Astrocyte of the cerebellum (primary cell): ENCODE measurements at regions not wholly inside any gene's neighbourhood (a gene's known extent, or its start where the extent isn't known, plus 50 kb on each side); places are given as distances from the start of the nearest gene placed in this dataset.

Experiments used
- DNase-seq: peaks from one replicate; pipeline ENCODE4 v3.0.0-alpha.2; 2011; ENCODE audit warnings: low read depth
- H3K4me3 ChIP-seq: 2 replicates; pipeline ENCODE4 v1.5.1; 2011; ENCODE audit warnings: mild to moderate bottlenecking, low read depth, low read length, moderate library complexity
- CTCF ChIP-seq: IDR thresholded peaks from 2 replicates; pipeline ENCODE4 v1.5.1; 2012; ENCODE audit warnings: low read length, low read depth, moderate library complexity, mild to moderate bottlenecking; ENCODE audit errors: missing control alignments
- in situ Hi-C: cut with HindIII; loops from 2 replicates; pipeline ENCODE4 v1.10.0; 2017; ENCODE audit warnings: low sequenced_read_pairs

- no peak overlapping the region for H3K4me3 ChIP-seq
- in situ Hi-C loops, result no loop called here
- TF ChIP-seq CTCF, result no peak
- DNase-seq, result no peak
Measured at GRCh38 chr1:194273660-194274059, 1087.2 kb upstream of the B3GALT2 start.

GRCh38 chr1:194268839-194269238, 1082.4 kb upstream of the B3GALT2 start:
- no peak overlapping the region for H3K4me3 ChIP-seq
- in situ Hi-C loops, result no loop called here
- no peak for TF ChIP-seq CTCF
- no peak for DNase-seq

- no peak for TF ChIP-seq CTCF
- no peak for DNase-seq
- in situ Hi-C loops, result no loop called here
- H3K4me3 ChIP-seq, result no peak overlapping the region
Measured at GRCh38 chr1:194267021-194267420, 1080.6 kb upstream of the B3GALT2 start.

GRCh38 chr1:194256010-194256409, 1069.6 kb upstream of the B3GALT2 start:
- in situ Hi-C loops, result no loop called here
- H3K4me3 ChIP-seq, result no peak overlapping the region
- DNase-seq, result no peak
- no peak for TF ChIP-seq CTCF

GRCh38 chr1:194252199-194252598, 1065.8 kb upstream of the B3GALT2 start:
- H3K4me3 ChIP-seq, result no peak overlapping the region
- no peak for TF ChIP-seq CTCF
- DNase-seq, result no peak
- in situ Hi-C loops, result no loop called here

- no peak overlapping the region for H3K4me3 ChIP-seq
- no peak for DNase-seq
- in situ Hi-C loops, result no loop called here
- TF ChIP-seq CTCF, result no peak
Measured at GRCh38 chr1:194241215-194241614, 1054.8 kb upstream of the B3GALT2 start.

GRCh38 chr1:194233069-194233468, 1046.7 kb upstream of the B3GALT2 start:
- TF ChIP-seq CTCF, result no peak
- in situ Hi-C loops, result no loop called here
- DNase-seq, result no peak
- no peak overlapping the region for H3K4me3 ChIP-seq
